Stimulated activated CD4-positive, alpha-beta T cell treated with anti-CD3 and anti-CD28 coated beads, Interleukin-2, amount 100 ng/mL, for 48 hours (primary cell): ENCODE measurements at regions not wholly inside any gene's neighbourhood (a gene's known extent, or its start where the extent isn't known, plus 50 kb on each side); places are given as distances from the start of the nearest gene placed in this dataset.
"Not testable (repeated sequence)": the region's sequence is repeated elsewhere in the genome, so short reads cannot be mapped to it uniquely, and the experiment has no call there.

ENCODE experiments used
- DNase-seq, 2 donors: peaks; one replicate each; pipeline ENCODE4 v3.0.0-alpha.2; 2020

GRCh38 chr9:30078195-30078594 lies 2306.2 kb upstream of the ACO1 start:
- DNase-seq: no peak

- DNase-seq: no peak
Measured at GRCh38 chr9:30089428-30089827, 2295.0 kb upstream of the ACO1 start.

GRCh38 chr9:30103647-30104394 lies 2280.6 kb upstream of the ACO1 start:
- no peak for DNase-seq

GRCh38 chr9:30107134-30107533 lies 2277.3 kb upstream of the ACO1 start:
- not testable (repeated sequence) for DNase-seq

GRCh38 chr9:30116673-30117217 lies 2267.7 kb upstream of the ACO1 start:
- DNase-seq: no peak

GRCh38 chr9:30120666-30121065 lies 2263.8 kb upstream of the ACO1 start:
- DNase-seq: no peak

- DNase-seq: no peak
Measured at GRCh38 chr9:30121611-30122010, 2262.8 kb upstream of the ACO1 start.

- no peak for DNase-seq
Measured at GRCh38 chr9:30125881-30126280, 2258.6 kb upstream of the ACO1 start.

GRCh38 chr9:30127371-30127770 lies 2257.1 kb upstream of the ACO1 start:
- DNase-seq: no peak

- DNase-seq: no peak
Measured at GRCh38 chr9:30140407-30140806, 2244.0 kb upstream of the ACO1 start.

- DNase-seq: no peak
Measured at GRCh38 chr9:30160570-30160969, 2223.9 kb upstream of the ACO1 start.

GRCh38 chr9:30172206-30172605 lies 2212.2 kb upstream of the ACO1 start:
- DNase-seq: no peak

GRCh38 chr9:30178610-30179009 lies 2205.8 kb upstream of the ACO1 start:
- no peak for DNase-seq

GRCh38 chr9:30193421-30193820 lies 2191.0 kb upstream of the ACO1 start:
- DNase-seq: no peak

GRCh38 chr9:30196941-30197340 lies 2187.5 kb upstream of the ACO1 start:
- DNase-seq: no peak

GRCh38 chr9:30197453-30197852 lies 2187.0 kb upstream of the ACO1 start:
- DNase-seq: no peak

GRCh38 chr9:30197954-30198353 lies 2186.5 kb upstream of the ACO1 start:
- DNase-seq: no peak

- DNase-seq: no peak
Measured at GRCh38 chr9:30198463-30199309, 2185.8 kb upstream of the ACO1 start.

- no peak for DNase-seq
Measured at GRCh38 chr9:30201024-30201423, 2183.4 kb upstream of the ACO1 start.

GRCh38 chr9:30235068-30235467 lies 2149.4 kb upstream of the ACO1 start:
- DNase-seq: no peak

GRCh38 chr9:30235564-30235963 lies 2148.9 kb upstream of the ACO1 start:
- no peak for DNase-seq

- DNase-seq: no peak
Measured at GRCh38 chr9:30239878-30240277, 2144.6 kb upstream of the ACO1 start.

GRCh38 chr9:30243467-30243866 lies 2141.0 kb upstream of the ACO1 start:
- no peak for DNase-seq

- DNase-seq: no peak
Measured at GRCh38 chr9:30244877-30245276, 2139.6 kb upstream of the ACO1 start.
